OCI-LY7 (cell line): ENCODE measurements at regions not wholly inside any gene's neighbourhood (a gene's known extent, or its start where the extent isn't known, plus 50 kb on each side); places are given as distances from the start of the nearest gene placed in this dataset.

ENCODE experiments used
- CTCF ChIP-seq: fragments of 200-600 bp; sonication (generic); conservative IDR thresholded peaks from 2 replicates; pipeline ENCODE4 v1.5.1; 2014; ENCODE audit warnings: mild to moderate bottlenecking, antibody characterized with exemption, low read length, moderate library complexity, mixed read lengths
- EZH2phosphoT487 ChIP-seq: fragments of 200-600 bp; sonication (generic); IDR thresholded peaks from 2 replicates; pipeline ENCODE4 v1.6.1; 2018; ENCODE audit warnings: low read depth, borderline replicate concordance, mild to moderate bottlenecking, mixed run types, antibody characterized with exemption, low read length, moderate library complexity, mixed read lengths

- TF ChIP-seq CTCF (no peak), EZH2phosphoT487 (no peak)
Observed at GRCh38 chr15:61654918-61655317, 405.3 kb downstream of the VPS13C start.
